GM19455 (cell line): ENCODE measurements at regions not wholly inside any gene's neighbourhood (a gene's known extent, or its start where the extent isn't known, plus 50 kb on each side); places are given as distances from the start of the nearest gene placed in this dataset.

ENCODE experiments used
- ATAC-seq: cut with Tn5 transposase; IDR thresholded peaks from one replicate; pipeline ENCODE4 v1.9.1; 2021; ENCODE audit not compliant: unreplicated experiment

GRCh38 chr5:106923409-106923808 lies 747.3 kb downstream of the EFNA5 start:
- no peak for ATAC-seq

- ATAC-seq, result no peak
These were observed 749.2 kb downstream of the EFNA5 start for GRCh38 chr5:106921567-106921966.

GRCh38 chr5:106910486-106910885 lies 760.3 kb downstream of the EFNA5 start:
- ATAC-seq, result no peak

- no peak for ATAC-seq
These were observed 761.0 kb downstream of the EFNA5 start for GRCh38 chr5:106909716-106910115.

- ATAC-seq, result no peak
These were observed 762.8 kb downstream of the EFNA5 start for GRCh38 chr5:106907979-106908378.

- no peak for ATAC-seq
These were observed 764.5 kb downstream of the EFNA5 start for GRCh38 chr5:106906199-106906598.

GRCh38 chr5:106894964-106895363 lies 775.8 kb downstream of the EFNA5 start:
- no peak for ATAC-seq

- ATAC-seq, result no peak
These were observed 788.7 kb downstream of the EFNA5 start for GRCh38 chr5:106882035-106882434.

- no peak for ATAC-seq
These were observed 790.1 kb downstream of the EFNA5 start for GRCh38 chr5:106880656-106881055.

- ATAC-seq, result no peak
These were observed 792.9 kb downstream of the EFNA5 start for GRCh38 chr5:106877881-106878280.

GRCh38 chr5:106876665-106877194 lies 794.0 kb downstream of the EFNA5 start:
- ATAC-seq, result no peak

GRCh38 chr5:106876298-106876622 lies 794.5 kb downstream of the EFNA5 start:
- no peak for ATAC-seq

GRCh38 chr5:106875591-106876297 lies 795.0 kb downstream of the EFNA5 start:
- no peak for ATAC-seq

GRCh38 chr5:106874974-106875373 lies 795.8 kb downstream of the EFNA5 start:
- ATAC-seq, result no peak

- no peak for ATAC-seq
These were observed 796.2 kb downstream of the EFNA5 start for GRCh38 chr5:106874531-106874930.

- ATAC-seq, result no peak
These were observed 797.2 kb downstream of the EFNA5 start for GRCh38 chr5:106873568-106873967.

- no peak for ATAC-seq
These were observed 805.5 kb downstream of the EFNA5 start for GRCh38 chr5:106865279-106865678.

GRCh38 chr5:106862450-106863193 lies 808.1 kb downstream of the EFNA5 start:
- ATAC-seq, result no peak

GRCh38 chr5:106860398-106861044 lies 810.2 kb downstream of the EFNA5 start:
- no peak for ATAC-seq

GRCh38 chr5:106858616-106859015 lies 812.1 kb downstream of the EFNA5 start:
- ATAC-seq, result no peak

GRCh38 chr5:106854922-106855321 lies 815.8 kb downstream of the EFNA5 start:
- no peak for ATAC-seq

- ATAC-seq, result no peak
These were observed 816.5 kb downstream of the EFNA5 start for GRCh38 chr5:106854105-106854687.
